AG09319 (cell line): ENCODE measurements at regions not wholly inside any gene's neighbourhood (a gene's known extent, or its start where the extent isn't known, plus 50 kb on each side); places are given as distances from the start of the nearest gene placed in this dataset.
"Not testable (repeated sequence)": the region's sequence is repeated elsewhere in the genome, so short reads cannot be mapped to it uniquely, and the experiment has no call there.

ENCODE experiments used
- DNase-seq: peaks from one replicate; pipeline ENCODE4 v3.0.0-alpha.2; 2010; ENCODE audit warnings: low read depth; ENCODE audit errors: extremely low read depth
- TF ChIP-seq, protein P1 (sequence below): IDR thresholded peaks from 2 replicates; pipeline ENCODE4 v1.5.1; 2011; ENCODE audit warnings: low read depth, mild to moderate bottlenecking, inconsistent platforms, low read length, moderate library complexity

- TF ChIP-seq, protein P1, sequence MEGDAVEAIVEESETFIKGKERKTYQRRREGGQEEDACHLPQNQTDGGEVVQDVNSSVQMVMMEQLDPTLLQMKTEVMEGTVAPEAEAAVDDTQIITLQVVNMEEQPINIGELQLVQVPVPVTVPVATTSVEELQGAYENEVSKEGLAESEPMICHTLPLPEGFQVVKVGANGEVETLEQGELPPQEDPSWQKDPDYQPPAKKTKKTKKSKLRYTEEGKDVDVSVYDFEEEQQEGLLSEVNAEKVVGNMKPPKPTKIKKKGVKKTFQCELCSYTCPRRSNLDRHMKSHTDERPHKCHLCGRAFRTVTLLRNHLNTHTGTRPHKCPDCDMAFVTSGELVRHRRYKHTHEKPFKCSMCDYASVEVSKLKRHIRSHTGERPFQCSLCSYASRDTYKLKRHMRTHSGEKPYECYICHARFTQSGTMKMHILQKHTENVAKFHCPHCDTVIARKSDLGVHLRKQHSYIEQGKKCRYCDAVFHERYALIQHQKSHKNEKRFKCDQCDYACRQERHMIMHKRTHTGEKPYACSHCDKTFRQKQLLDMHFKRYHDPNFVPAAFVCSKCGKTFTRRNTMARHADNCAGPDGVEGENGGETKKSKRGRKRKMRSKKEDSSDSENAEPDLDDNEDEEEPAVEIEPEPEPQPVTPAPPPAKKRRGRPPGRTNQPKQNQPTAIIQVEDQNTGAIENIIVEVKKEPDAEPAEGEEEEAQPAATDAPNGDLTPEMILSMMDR, result no peak
- DNase-seq, result no peak
Observed at GRCh38 chr12:25394025-25394424, 143.3 kb upstream of the KRAS start.

DNA sequence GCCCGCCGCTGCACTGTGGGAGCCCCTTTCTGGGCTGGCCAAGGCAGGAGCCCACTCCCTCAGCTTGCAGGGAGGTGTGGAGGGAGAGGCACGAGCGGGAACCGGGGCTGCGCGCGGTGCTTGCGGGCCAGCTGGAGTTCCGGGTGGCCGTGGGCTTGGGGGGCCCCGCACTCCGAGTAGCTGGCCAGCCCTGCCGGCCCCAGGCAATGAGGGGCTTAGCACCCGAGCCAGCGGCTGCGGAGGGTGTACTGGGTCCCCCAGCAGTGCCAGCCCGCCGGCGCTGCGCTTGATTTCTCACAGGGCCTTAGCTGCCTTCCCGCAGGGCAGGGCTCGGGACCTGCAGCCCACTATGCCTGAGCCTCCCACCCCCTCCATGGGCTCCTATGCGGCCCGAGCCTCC is 140.6 kb upstream of the KRAS start:
- not testable (repeated sequence) for DNase-seq

DNA sequence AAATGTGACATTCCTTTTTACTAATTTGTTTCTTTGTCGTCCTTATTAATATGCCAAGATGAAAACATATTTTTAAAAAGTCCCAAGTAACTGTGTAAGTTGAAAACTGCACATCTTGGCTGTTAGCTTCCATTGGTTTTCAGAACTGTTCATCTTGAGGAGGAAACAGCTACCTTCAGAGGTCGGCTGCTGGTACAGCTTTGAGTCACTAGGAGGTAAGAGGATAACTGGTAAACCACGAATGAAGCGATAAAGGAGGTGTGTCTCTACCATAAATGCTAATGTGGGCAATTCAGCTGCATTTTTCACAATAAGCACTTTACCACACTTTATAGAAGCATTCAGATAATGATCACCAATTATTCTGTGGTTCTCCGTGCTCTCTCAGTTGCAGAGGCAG is 137.5 kb upstream of the KRAS start:
- DNase-seq, result no peak
- TF ChIP-seq, protein P1, result no peak

DNA sequence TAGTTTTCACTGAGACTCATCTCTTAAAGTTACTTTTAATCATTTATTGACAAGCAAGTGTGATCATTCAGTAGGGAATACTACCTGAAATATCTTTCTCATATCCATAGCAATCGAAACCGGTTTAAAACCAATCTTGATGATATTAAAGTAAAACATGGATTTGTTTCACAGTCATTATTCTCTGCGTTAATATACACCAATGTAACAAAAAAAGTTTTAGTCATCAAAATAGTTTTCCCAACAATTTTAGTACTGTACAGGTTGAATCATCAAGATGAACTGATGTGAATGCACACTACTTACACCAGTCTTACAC is 137.0 kb upstream of the KRAS start:
- TF ChIP-seq, protein P1, result no peak
- DNase-seq, result no peak

GRCh38 chr12:25386831-25387731 is 136.4 kb upstream of the KRAS start:
- TF ChIP-seq, protein P1, result peak; percentile 81
- DNase-seq, result peak; percentile 76

DNA sequence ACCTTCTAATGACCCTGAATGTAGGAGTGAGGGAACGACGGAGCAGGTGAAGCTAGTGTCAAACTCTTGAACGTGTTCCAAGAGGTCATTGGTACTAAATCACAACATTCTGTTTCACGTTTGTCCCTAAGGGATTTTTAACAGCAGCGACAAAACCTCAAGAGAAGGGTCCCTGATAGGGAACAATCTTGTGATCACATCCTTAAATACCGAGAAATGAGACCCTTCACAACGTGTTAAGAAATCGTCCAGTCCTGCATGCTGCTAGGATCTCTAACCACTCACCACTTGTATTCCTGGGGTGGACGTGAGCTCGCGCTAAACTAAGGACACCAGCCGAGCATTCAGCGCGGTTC is 134.1 kb upstream of the KRAS start:
- DNase-seq, result no peak
- TF ChIP-seq, protein P1, result no peak

DNA sequence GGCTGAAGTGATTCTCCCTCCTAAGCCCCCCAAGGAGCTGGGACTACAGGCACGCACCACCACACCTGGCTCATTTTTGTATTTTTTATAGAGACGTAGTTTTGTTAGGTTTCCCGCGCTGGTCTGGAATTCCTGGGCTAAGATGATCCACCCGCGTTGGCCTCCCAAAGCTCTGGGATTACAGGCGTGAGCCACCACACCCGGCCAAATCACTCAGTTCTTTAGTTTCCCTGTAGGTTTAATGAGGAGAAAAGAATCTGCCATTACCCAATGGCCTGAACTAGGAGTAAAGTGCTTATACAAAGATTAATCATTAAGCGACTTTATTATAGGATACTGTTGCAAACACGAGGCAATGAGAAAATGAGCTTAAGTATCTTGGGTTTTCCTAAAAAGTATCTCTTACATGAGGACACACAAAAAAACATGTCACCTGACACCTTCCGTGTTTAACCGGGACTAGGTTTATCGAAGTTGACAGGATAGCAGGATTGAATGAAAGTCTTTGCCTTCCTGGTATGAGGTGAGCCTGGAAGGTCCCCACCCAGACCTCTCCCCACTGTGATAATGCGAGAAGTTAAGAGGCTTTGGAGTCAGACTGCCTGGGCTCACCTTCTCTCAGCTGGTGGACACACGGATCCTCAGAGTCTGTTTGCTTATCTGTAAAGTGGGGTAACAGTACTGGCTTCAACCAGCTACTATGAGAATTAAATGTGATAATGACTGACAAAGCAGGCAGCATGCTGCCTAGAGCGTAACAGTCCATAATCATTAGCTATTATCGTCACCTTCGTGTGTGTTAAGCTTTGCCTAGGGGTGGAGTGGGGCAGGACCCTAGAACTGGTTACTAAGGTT is 133.5 kb upstream of the KRAS start:
- no peak for DNase-seq

More for the DNA sequence above, 133.5 kb upstream of the KRAS start:
- TF ChIP-seq, protein P1, result no peak
